HG02571 (cell line): ENCODE measurements at regions not wholly inside any gene's neighbourhood (a gene's known extent, or its start where the extent isn't known, plus 50 kb on each side); places are given as distances from the start of the nearest gene placed in this dataset.
"Not testable (repeated sequence)": the region's sequence is repeated elsewhere in the genome, so short reads cannot be mapped to it uniquely, and the experiment has no call there.

ENCODE experiments used
- ATAC-seq: cut with Tn5 transposase; IDR thresholded peaks from one replicate; pipeline ENCODE4 v1.9.1; 2021; ENCODE audit warnings: mild to moderate bottlenecking, moderate library complexity; ENCODE audit not compliant: unreplicated experiment

GRCh38 chr4:165810726-165811125 lies 62.3 kb upstream of the TLL1 start:
- no peak for ATAC-seq

- ATAC-seq = no peak
Measured at GRCh38 chr4:165813606-165814005, 59.4 kb upstream of the TLL1 start.

GRCh38 chr4:165814256-165815020 lies 58.6 kb upstream of the TLL1 start:
- ATAC-seq = no peak

GRCh38 chr4:165819126-165819525 lies 53.9 kb upstream of the TLL1 start:
- ATAC-seq = not testable (repeated sequence)
